Liver (tissue), 8 donors: ENCODE measurements at regions not wholly inside any gene's neighbourhood (a gene's known extent, or its start where the extent isn't known, plus 50 kb on each side); places are given as distances from the start of the nearest gene placed in this dataset.

Experiments
- DNase-seq: peaks from one replicate; pipeline ENCODE4 v3.0.0-alpha.2; 2017; ENCODE audit warnings: low spot score
- H3K27ac ChIP-seq, 2 donors: one replicate each; pipeline ENCODE4 v1.7.0; 2013; ENCODE audit warnings: inconsistent platforms in 2 of 2, low read length in 2 of 2, control low read depth in 1 of 2, low read depth in 1 of 2, mild to moderate bottlenecking in 1 of 2
- H3K27me3 ChIP-seq, 4 donors: one replicate each; pipeline versions ENCODE4 v1.6.1 to v1.7.0; 2013; ENCODE audit warnings: low read length in 3 of 4, inconsistent platforms in 1 of 4, mild to moderate bottlenecking in 1 of 4, moderate library complexity in 1 of 4; ENCODE audit not compliant: control insufficient read depth in 4 of 4, insufficient read depth in 4 of 4
- H3K36me3 ChIP-seq, 4 donors: one replicate each; pipeline versions ENCODE4 v1.6.1 to v1.7.0; 2013; ENCODE audit warnings: low read length in 3 of 4, mild to moderate bottlenecking in 3 of 4, low read depth in 1 of 4, moderate library complexity in 1 of 4; ENCODE audit not compliant: control insufficient read depth in 4 of 4, insufficient read depth in 3 of 4
- H3K4me1 ChIP-seq, 4 donors: one replicate each; pipeline versions ENCODE4 v1.6.1 to v1.7.0; 2013; ENCODE audit warnings: low read length in 3 of 4, mild to moderate bottlenecking in 3 of 4, moderate library complexity in 1 of 4; ENCODE audit not compliant: control insufficient read depth in 4 of 4, insufficient read depth in 4 of 4
- H3K4me3 ChIP-seq, 3 donors: one replicate each; pipeline versions ENCODE4 v1.6.1 to v1.7.0; 2013; ENCODE audit warnings: low read length in 3 of 3, control low read depth in 1 of 3, low read depth in 1 of 3, mild to moderate bottlenecking in 1 of 3
- H3K9ac ChIP-seq, 2 donors: one replicate each; pipeline ENCODE4 v1.7.0; 2013; ENCODE audit warnings: low read length in 2 of 2, mild to moderate bottlenecking in 2 of 2, moderate library complexity in 2 of 2, control low read depth in 1 of 2, low read depth in 1 of 2
- H3K9me3 ChIP-seq, 4 donors: one replicate each; pipeline versions ENCODE4 v1.6.1 to v1.7.0; 2013; ENCODE audit warnings: low read length in 3 of 4; ENCODE audit not compliant: control insufficient read depth in 4 of 4
- FOXA2 ChIP-seq: IDR thresholded peaks from 2 replicates; pipeline ENCODE4 v1.6.1; 2016; ENCODE audit warnings: antibody characterized with exemption
- GABPA ChIP-seq, 2 donors: IDR thresholded peaks in 1 of 2; conservative IDR thresholded peaks in 1 of 2; 2 replicates each; pipeline ENCODE4 v1.6.1; 2016; ENCODE audit warnings: antibody characterized with exemption in 2 of 2, mild to moderate bottlenecking in 1 of 2, moderate library complexity in 1 of 2
- HNF4A ChIP-seq, 2 donors: conservative IDR thresholded peaks; 2 replicates each; pipeline ENCODE4 v1.6.1; 2016; ENCODE audit warnings: antibody characterized with exemption in 2 of 2, mild to moderate bottlenecking in 2 of 2
- HNF4G ChIP-seq: IDR thresholded peaks from 2 replicates; pipeline ENCODE4 v1.6.1; 2016; ENCODE audit warnings: antibody characterized with exemption
- NR2F2 ChIP-seq: IDR thresholded peaks from 2 replicates; pipeline ENCODE4 v1.6.1; 2016; ENCODE audit warnings: antibody characterized with exemption
- RAD21 ChIP-seq, 2 donors: IDR thresholded peaks; 2 replicates each; pipeline ENCODE4 v1.6.1; 2016; ENCODE audit warnings: antibody characterized with exemption in 2 of 2, mild to moderate bottlenecking in 2 of 2
- RXRA ChIP-seq, 2 donors: IDR thresholded peaks; 2 replicates each; pipeline ENCODE4 v1.6.1; 2017 to 2018; ENCODE audit warnings: antibody characterized with exemption in 2 of 2, mild to moderate bottlenecking in 1 of 2
- SP1 ChIP-seq: IDR thresholded peaks from 2 replicates; pipeline ENCODE4 v1.6.1; 2018; ENCODE audit warnings: antibody characterized with exemption, mild to moderate bottlenecking
- TAF1 ChIP-seq: conservative IDR thresholded peaks from 2 replicates; pipeline ENCODE4 v1.6.1; 2016; ENCODE audit warnings: antibody characterized with exemption, mild to moderate bottlenecking
- YY1 ChIP-seq: IDR thresholded peaks from 2 replicates; pipeline ENCODE4 v1.6.1; 2016; ENCODE audit warnings: antibody characterized with exemption, mild to moderate bottlenecking
- ZBTB33 ChIP-seq: IDR thresholded peaks from 2 replicates; pipeline ENCODE4 v1.6.1; 2016; ENCODE audit warnings: antibody characterized with exemption
- WGBS: extraction: QIAGEN DNeasy Blood & Tissue Kit; methylation state at CpG from one replicate; pipeline ENCODE4 v1.1.7; 2013; 5-methylcytosine and 5-hydroxymethylcytosine counted together
- TF ChIP-seq, protein P1 (sequence below): IDR thresholded peaks from 2 replicates; pipeline ENCODE4 v1.6.1; 2016; ENCODE audit warnings: antibody characterized with exemption
- TF ChIP-seq, protein P2 (sequence below): IDR thresholded peaks from 2 replicates; pipeline ENCODE4 v1.6.1; 2016; ENCODE audit warnings: antibody characterized with exemption, mild to moderate bottlenecking
- TF ChIP-seq, protein P3 (sequence below): fragments of 150-350 bp; IDR thresholded peaks from 2 replicates; pipeline ENCODE4 v1.5.1; 2017; ENCODE audit warnings: improper control_type of control experiment, low read depth, low read length; ENCODE audit not compliant: missing input control
- donor health status: healthy.
- donor health status: healthy.
- donor health status: healthy.
- donor health status: healthy.
- donor health status: healthy.

GRCh38 chr2:180655393-180655792 lies 325.0 kb upstream of the UBE2E3 start (continued):
- no peak for TF ChIP-seq GABPA (IDR thresholded peaks at IDR 0.05 in 1 of 2, conservative IDR thresholded peaks at IDR 0.05 in 1 of 2)
- TF ChIP-seq HNF4A (conservative IDR thresholded peaks at IDR 0.05) = no peak
- TF ChIP-seq, protein P1, sequence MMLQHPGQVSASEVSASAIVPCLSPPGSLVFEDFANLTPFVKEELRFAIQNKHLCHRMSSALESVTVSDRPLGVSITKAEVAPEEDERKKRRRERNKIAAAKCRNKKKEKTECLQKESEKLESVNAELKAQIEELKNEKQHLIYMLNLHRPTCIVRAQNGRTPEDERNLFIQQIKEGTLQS = no peak
- TF ChIP-seq HNF4G = no peak
- no peak for TF ChIP-seq YY1
- no peak for TF ChIP-seq TAF1
- TF ChIP-seq ZBTB33 = no peak

DNA sequence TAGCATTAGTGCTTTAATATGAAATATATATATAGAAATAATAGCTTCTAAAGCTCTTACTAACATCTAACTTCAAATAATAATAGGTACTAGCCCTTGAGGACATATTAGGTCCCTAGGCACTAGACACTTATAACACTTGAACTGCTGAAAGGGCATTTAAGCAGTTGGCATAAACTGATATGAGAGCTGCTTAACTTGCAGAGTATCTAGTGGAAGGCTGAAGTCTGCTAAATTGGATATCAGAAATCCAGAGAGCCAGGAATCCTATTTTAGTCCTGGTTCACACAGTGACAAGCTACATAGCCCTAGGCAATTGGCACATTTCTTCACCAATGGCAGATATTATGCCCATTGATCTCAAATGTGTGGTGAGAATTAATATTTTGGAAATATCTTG lies 326.9 kb upstream of the UBE2E3 start:
- H3K4me1 ChIP-seq = no peaks in the 10 kb centered on the region
- no peak overlapping the region for H3K4me3 ChIP-seq
- no peak overlapping the region for H3K9ac ChIP-seq
- TF ChIP-seq TAF1 = no peak
- TF ChIP-seq GABPA (IDR thresholded peaks at IDR 0.05 in 1 of 2, conservative IDR thresholded peaks at IDR 0.05 in 1 of 2) = no peak
- TF ChIP-seq, protein P1 = no peak
- no peak for TF ChIP-seq RXRA (IDR thresholded peaks at IDR 0.05)
- no peaks in the 10 kb centered on the region for H3K36me3 ChIP-seq
- no peaks in the 10 kb centered on the region for H3K27me3 ChIP-seq
- no peak overlapping the region for H3K27ac ChIP-seq
- no peaks in the 10 kb centered on the region for H3K9me3 ChIP-seq
- DNase-seq = no peak

GRCh38 chr2:180652794-180653193 lies 327.6 kb upstream of the UBE2E3 start:
- Histone ChIP-seq H3K4me3 (no peak overlapping the region), H3K9me3 (no peaks in the 10 kb centered on the region), H3K36me3 (no peaks in the 10 kb centered on the region), H3K4me1 (no peaks in the 10 kb centered on the region), H3K9ac (no peak overlapping the region), H3K27me3 (no peaks in the 10 kb centered on the region), H3K27ac (no peak overlapping the region)
- TF ChIP-seq NR2F2 = no peak
- no peak for TF ChIP-seq RXRA (IDR thresholded peaks at IDR 0.05)
- no peak for TF ChIP-seq GABPA (IDR thresholded peaks at IDR 0.05 in 1 of 2, conservative IDR thresholded peaks at IDR 0.05 in 1 of 2)
- DNase-seq = no peak

DNA sequence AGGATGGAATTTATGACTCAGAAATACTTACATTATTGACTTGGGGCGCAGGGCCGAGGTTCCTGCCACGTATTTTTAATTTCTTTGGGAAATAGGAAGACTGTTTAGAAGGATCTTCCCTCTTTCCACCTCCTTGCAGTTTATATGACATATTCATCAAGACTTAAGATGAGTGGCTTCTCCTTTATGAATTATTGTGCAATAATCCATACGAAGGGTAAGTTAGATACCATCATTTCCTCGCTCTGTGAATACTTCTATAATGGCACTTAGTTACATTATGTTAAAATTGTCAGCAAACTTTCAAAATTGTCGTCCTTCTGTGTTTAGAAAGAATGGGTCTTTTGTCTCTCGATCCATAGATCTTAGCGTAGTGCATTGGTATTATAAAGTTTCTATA lies 328.8 kb upstream of the UBE2E3 start:
- Histone ChIP-seq H3K9me3 (no peaks in the 10 kb centered on the region), H3K27ac (no peak overlapping the region), H3K4me1 (no peaks in the 10 kb centered on the region), H3K36me3 (no peaks in the 10 kb centered on the region), H3K27me3 (no peaks in the 10 kb centered on the region), H3K4me3 (no peak overlapping the region), H3K9ac (no peak overlapping the region)
- 85% methylated on average over 8 of the region's 8 CpGs for WGBS
- no peak for DNase-seq
- TF ChIP-seq ZBTB33 (no peak), GABPA (IDR thresholded peaks at IDR 0.05 in 1 of 2, conservative IDR thresholded peaks at IDR 0.05 in 1 of 2) (no peak), HNF4A (conservative IDR thresholded peaks at IDR 0.05) (no peak), TAF1 (no peak), NR2F2 (no peak), HNF4G (no peak), FOXA2 (no peak), RXRA (IDR thresholded peaks at IDR 0.05) (no peak), YY1 (no peak), RAD21 (IDR thresholded peaks at IDR 0.05) (no peak), SP1 (no peak)
- TF ChIP-seq, protein P1 = no peak
- TF ChIP-seq, protein P2, sequence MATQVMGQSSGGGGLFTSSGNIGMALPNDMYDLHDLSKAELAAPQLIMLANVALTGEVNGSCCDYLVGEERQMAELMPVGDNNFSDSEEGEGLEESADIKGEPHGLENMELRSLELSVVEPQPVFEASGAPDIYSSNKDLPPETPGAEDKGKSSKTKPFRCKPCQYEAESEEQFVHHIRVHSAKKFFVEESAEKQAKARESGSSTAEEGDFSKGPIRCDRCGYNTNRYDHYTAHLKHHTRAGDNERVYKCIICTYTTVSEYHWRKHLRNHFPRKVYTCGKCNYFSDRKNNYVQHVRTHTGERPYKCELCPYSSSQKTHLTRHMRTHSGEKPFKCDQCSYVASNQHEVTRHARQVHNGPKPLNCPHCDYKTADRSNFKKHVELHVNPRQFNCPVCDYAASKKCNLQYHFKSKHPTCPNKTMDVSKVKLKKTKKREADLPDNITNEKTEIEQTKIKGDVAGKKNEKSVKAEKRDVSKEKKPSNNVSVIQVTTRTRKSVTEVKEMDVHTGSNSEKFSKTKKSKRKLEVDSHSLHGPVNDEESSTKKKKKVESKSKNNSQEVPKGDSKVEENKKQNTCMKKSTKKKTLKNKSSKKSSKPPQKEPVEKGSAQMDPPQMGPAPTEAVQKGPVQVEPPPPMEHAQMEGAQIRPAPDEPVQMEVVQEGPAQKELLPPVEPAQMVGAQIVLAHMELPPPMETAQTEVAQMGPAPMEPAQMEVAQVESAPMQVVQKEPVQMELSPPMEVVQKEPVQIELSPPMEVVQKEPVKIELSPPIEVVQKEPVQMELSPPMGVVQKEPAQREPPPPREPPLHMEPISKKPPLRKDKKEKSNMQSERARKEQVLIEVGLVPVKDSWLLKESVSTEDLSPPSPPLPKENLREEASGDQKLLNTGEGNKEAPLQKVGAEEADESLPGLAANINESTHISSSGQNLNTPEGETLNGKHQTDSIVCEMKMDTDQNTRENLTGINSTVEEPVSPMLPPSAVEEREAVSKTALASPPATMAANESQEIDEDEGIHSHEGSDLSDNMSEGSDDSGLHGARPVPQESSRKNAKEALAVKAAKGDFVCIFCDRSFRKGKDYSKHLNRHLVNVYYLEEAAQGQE = no peak
- TF ChIP-seq, protein P3, sequence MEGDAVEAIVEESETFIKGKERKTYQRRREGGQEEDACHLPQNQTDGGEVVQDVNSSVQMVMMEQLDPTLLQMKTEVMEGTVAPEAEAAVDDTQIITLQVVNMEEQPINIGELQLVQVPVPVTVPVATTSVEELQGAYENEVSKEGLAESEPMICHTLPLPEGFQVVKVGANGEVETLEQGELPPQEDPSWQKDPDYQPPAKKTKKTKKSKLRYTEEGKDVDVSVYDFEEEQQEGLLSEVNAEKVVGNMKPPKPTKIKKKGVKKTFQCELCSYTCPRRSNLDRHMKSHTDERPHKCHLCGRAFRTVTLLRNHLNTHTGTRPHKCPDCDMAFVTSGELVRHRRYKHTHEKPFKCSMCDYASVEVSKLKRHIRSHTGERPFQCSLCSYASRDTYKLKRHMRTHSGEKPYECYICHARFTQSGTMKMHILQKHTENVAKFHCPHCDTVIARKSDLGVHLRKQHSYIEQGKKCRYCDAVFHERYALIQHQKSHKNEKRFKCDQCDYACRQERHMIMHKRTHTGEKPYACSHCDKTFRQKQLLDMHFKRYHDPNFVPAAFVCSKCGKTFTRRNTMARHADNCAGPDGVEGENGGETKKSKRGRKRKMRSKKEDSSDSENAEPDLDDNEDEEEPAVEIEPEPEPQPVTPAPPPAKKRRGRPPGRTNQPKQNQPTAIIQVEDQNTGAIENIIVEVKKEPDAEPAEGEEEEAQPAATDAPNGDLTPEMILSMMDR = no peak
